Activated T-cell treated with anti-CD3 and anti-CD28 coated beads, Interleukin-2, amount 50 U/mL, for 24 hours (primary cell): ENCODE measurements at regions not wholly inside any gene's neighbourhood (a gene's known extent, or its start where the extent isn't known, plus 50 kb on each side); places are given as distances from the start of the nearest gene placed in this dataset.
A peak's percentile ranks its signal among the peaks of the same experiment; 100 is the strongest.

Experiments used
- DNase-seq: peaks from one replicate; pipeline ENCODE4 v3.0.0-alpha.2; 2020
- H3K27ac Mint-ChIP-seq: 2 replicates; pipeline ENCODE4 v1.8.0; 2020; ENCODE audit warnings: mild to moderate bottlenecking, mixed read lengths
- H3K27me3 Mint-ChIP-seq: 2 replicates; pipeline ENCODE4 v1.8.0; 2020; ENCODE audit warnings: mixed read lengths
- H3K36me3 Mint-ChIP-seq: 2 replicates; pipeline ENCODE4 v1.8.0; 2020; ENCODE audit warnings: low read depth, mixed read lengths
- H3K4me1 Mint-ChIP-seq: 2 replicates; pipeline ENCODE4 v1.8.0; 2020; ENCODE audit warnings: low read depth, mixed read lengths
- H3K4me3 Mint-ChIP-seq: 2 replicates; pipeline ENCODE4 v1.8.0; 2020; ENCODE audit warnings: mild to moderate bottlenecking, moderate library complexity, mixed read lengths
- H3K9me3 Mint-ChIP-seq: 2 replicates; pipeline ENCODE4 v1.8.0; 2020; ENCODE audit warnings: mixed read lengths

DNA sequence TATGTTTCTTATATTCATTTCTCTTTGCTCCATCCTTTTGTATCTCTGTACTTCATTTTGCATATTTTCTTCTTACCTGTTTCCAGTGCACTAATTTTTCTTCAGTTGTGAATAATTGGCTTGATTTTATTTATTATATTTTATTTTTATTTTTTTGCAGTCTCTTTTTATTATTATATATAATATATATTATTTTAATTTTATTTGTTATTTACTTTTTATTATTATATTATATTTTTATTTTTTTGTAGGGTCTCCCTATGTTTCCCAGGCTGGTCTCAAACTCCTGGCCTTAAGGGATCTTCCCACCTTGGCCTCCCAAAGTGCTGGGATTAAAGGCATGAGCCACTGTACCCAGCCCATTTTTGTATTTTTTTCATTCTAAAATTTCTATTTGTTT lies 213.1 kb upstream of the TSC22D2 start:
- no peak for DNase-seq
- no peak overlapping the region for H3K27ac Mint-ChIP-seq
- H3K4me3 Mint-ChIP-seq, result no peak overlapping the region
- H3K4me1 Mint-ChIP-seq, result no peaks in the 10 kb centered on the region
- H3K36me3 Mint-ChIP-seq, result no peaks in the 10 kb centered on the region
- H3K27me3 Mint-ChIP-seq, result peaks cover 44% of the 10 kb centered on the region
- H3K9me3 Mint-ChIP-seq, result peaks cover under 1% of the 10 kb centered on the region

DNA sequence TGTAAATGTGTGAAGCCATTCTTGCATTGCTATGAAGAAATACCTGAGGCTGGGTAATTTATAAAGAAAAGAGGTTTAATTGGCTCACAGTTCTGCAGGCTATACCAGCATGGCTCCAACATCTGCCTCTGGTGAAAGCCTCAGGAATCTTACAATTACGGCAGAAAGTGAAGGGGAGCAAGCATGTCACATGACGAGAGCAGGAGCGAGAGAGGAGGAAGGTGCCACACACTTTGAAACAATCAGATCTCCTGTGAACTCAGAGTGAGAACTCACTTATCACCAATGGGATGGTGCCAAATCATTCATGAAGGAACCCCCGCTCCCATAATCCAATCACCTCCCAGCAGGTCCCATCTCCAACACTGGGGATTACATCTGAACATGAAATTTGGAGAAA lies 213.6 kb upstream of the TSC22D2 start:
- no peak for DNase-seq
- H3K4me3 Mint-ChIP-seq, result no peak overlapping the region

DNA sequence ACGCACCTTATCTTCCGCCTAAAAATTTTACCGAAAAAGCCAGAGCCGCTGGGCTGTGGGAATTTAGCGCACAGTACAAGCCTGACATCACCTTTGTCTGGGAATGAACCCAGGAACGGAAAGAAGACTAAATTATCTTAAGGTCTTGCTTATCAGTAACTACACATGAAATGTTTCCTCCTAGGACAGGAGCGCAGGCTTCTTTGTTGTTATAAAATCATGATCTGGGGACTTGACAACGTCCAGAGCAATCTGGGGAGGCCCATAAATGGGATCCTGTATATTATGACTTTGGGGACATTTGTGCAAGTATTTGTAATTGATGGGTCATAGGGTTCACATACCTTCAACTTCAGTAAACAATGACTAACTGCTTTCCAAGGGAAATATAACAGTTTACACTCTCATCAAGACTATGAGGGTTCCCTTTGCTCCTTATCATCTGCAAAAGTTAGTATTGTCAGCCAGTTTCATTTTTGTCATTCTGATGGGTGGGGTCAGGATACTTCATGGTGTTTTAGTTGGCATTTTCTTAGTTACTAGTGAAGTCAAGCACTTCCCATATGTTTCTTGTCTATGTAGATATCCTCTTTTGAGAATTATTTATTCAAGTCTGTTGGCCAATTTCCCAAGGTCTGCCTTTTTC lies 213.9 kb upstream of the PFN2 start:
- no peaks in the 10 kb centered on the region for H3K36me3 Mint-ChIP-seq
- no peak overlapping the region for H3K4me3 Mint-ChIP-seq
- H3K4me1 Mint-ChIP-seq, result no peaks in the 10 kb centered on the region
- H3K27ac Mint-ChIP-seq, result no peak overlapping the region
- no peaks in the 10 kb centered on the region for H3K9me3 Mint-ChIP-seq
- peaks cover 27% of the 10 kb centered on the region for H3K27me3 Mint-ChIP-seq
- DNase-seq, result no peak

More for the DNA sequence above, 213.6 kb upstream of the TSC22D2 start:
- no peaks in the 10 kb centered on the region for H3K36me3 Mint-ChIP-seq
- H3K4me1 Mint-ChIP-seq, result no peaks in the 10 kb centered on the region
- peaks cover 4% of the 10 kb centered on the region for H3K9me3 Mint-ChIP-seq
- H3K27me3 Mint-ChIP-seq, result peaks cover 42% of the 10 kb centered on the region
- no peak overlapping the region for H3K27ac Mint-ChIP-seq

DNA sequence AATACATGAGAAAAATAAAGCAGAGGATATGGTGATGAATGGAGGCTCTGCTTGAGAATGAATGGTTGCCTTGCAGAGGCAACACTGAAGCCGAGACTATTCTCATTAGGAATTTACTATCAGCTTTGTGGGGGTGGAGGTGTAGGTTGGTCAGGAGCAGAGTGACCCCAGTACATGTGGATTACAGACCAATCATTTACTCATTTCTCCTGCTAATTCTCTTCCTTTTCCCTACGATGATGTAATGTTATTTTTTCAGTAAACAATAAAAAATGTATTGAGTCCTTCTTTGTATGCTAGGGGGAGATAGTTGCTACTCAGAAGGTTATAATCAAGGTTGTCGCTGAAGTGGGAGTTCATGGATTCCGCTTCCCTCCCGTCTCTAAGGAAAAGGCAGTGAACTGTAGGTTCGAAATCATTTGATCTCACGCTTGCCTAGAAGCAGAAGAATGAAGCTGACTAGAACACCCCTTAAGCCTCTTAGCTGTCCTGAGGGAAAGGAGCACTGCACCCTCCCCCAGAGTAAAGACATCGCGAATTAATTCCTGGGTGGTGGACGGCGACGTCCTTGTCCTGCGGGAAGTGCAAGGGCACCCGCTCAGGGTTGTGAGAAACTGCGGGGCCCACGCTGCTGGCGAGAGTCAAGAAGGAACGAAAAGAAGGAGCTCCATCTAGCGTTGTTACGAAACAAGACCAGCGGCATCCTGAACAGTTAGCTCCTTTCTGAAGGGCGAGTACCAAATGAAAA lies 213.2 kb upstream of the PFN2 start:
- Mint-ChIP-seq H3K9me3 (no peaks in the 10 kb centered on the region), H3K27ac (no peak overlapping the region), H3K36me3 (no peaks in the 10 kb centered on the region), H3K27me3 (peaks cover 27% of the 10 kb centered on the region), H3K4me1 (no peaks in the 10 kb centered on the region), H3K4me3 (no peak overlapping the region)
- DNase-seq, result peak; percentile 58

DNA sequence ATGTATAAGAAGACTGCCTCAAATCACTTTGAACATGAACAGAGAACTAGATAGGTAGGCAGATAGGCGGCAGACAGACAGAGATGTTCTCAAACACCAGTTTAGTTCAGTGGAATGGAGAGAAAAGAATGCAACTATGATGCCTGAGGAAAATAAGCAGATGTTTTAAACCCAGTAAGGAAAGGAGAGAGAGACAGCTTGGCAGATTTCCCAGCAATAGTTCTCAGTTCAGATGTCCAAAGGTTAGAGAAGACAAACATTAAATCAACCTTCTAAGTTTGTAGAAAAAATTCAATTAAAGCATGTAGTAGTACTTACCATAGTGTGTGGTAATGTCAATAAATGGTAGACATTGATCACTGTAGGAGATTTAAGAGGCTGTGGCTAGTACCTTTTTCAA lies 209.6 kb upstream of the PFN2 start:
- Mint-ChIP-seq H3K4me3 (no peak overlapping the region), H3K4me1 (no peaks in the 10 kb centered on the region), H3K27me3 (peaks cover 14% of the 10 kb centered on the region), H3K9me3 (no peaks in the 10 kb centered on the region), H3K36me3 (no peaks in the 10 kb centered on the region), H3K27ac (no peak overlapping the region)
- no peak for DNase-seq

DNA sequence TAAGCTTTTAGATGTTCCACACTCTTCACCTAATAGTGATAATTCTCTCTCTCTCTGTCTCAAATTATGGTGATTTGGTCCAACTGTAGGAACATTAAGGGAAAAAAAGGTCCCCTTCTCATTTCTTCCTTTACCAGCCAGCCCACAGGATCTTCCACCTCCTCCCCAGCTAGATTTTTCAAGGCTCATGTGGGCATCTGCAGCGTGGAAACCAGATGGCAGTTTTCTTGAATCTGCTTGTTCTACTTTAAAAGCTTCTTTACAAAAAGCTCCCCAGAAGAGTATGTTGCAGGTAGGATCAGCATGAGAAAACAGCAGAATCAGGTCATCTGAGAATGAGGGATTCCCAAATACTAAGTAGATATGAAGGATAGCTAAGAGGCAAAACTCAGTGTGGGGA lies 208.6 kb upstream of the PFN2 start:
- Mint-ChIP-seq H3K27ac (no peak overlapping the region), H3K36me3 (no peaks in the 10 kb centered on the region), H3K27me3 (peaks cover 22% of the 10 kb centered on the region), H3K9me3 (no peaks in the 10 kb centered on the region), H3K4me3 (no peak overlapping the region), H3K4me1 (no peaks in the 10 kb centered on the region)
- no peak for DNase-seq

DNA sequence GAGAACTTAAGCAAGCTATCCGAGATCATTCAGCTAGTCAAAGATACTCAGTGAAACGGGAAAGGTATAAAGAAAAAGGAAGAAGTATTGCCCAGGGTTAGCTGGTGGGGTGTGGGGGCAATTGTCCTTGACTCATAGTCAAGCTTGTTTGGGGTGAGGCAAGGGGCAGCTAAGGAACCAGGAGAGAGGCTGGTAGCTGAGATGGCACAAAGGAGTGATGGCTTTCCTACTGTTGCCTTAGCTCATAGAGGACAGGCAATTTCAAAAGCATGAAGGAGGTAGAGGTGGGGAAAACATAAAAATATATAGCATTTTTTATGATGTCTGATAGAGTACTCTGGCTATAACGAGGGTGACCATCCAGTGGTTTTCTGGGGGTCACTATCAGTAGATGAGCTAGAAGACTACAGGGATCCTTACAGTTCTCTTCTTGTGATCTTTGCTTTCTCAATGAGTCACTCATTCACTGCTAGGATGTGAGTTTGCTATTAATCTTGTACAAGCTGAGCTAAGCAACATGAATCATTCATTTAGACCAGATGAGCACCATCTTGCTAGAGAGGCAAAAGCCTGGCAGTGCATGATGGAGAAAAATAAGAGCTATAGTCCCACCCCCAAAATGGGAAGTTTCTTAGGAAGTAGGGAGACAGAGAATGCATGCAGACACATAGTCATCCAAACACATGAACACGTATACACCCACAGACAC lies 207.1 kb upstream of the PFN2 start:
- Mint-ChIP-seq H3K4me3 (no peak overlapping the region), H3K4me1 (no peaks in the 10 kb centered on the region), H3K36me3 (no peaks in the 10 kb centered on the region), H3K27me3 (peaks cover 25% of the 10 kb centered on the region), H3K27ac (no peak overlapping the region), H3K9me3 (no peaks in the 10 kb centered on the region)
- DNase-seq, result no peak

DNA sequence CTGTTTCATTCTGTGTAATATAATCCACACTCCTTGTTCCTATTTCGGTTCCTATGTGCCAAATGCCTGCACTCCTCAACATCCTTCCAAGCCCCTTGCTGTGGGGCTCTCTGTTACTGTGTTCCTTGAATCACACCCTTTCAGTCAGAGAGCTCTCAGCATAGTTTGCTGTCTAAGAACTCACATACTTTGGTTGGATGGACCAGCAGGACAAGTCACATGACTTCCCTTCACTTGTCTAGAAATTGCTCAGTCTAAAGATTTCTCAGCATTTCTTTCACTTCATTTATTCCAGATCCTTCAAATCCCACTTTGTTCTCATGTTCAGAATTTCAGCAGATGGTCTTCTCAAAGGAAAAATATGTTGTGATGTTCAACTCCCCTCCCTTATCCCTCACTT lies 203.5 kb upstream of the PFN2 start:
- DNase-seq, result no peak
- no peaks in the 10 kb centered on the region for H3K4me1 Mint-ChIP-seq
- no peaks in the 10 kb centered on the region for H3K36me3 Mint-ChIP-seq
- H3K27ac Mint-ChIP-seq, result no peak overlapping the region
- H3K4me3 Mint-ChIP-seq, result no peak overlapping the region
- no peaks in the 10 kb centered on the region for H3K9me3 Mint-ChIP-seq
- H3K27me3 Mint-ChIP-seq, result peaks cover 19% of the 10 kb centered on the region

DNA sequence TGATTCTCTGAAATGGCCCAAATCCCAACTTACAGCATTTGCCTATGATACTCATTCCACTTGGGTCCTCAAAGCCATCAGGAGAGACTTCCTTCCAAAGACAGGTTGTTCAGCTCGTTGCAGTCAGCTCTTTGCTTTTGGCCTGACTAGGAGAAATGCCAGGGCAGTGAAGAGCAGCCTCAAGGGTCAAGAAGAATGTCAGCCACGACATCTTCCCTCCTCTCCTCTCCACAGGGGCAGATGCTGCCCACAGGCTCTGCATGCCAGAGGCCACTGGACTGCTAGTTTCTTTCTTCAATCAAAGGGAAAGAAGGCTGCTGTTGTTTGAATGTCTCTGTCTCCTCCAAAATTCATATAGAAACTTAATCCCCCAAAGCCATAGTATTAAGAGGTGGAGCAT lies 201.7 kb upstream of the PFN2 start:
- DNase-seq, result no peak
- Mint-ChIP-seq H3K4me3 (no peak overlapping the region), H3K27me3 (peaks cover 19% of the 10 kb centered on the region), H3K36me3 (no peaks in the 10 kb centered on the region), H3K27ac (no peak overlapping the region), H3K9me3 (no peaks in the 10 kb centered on the region), H3K4me1 (no peaks in the 10 kb centered on the region)

DNA sequence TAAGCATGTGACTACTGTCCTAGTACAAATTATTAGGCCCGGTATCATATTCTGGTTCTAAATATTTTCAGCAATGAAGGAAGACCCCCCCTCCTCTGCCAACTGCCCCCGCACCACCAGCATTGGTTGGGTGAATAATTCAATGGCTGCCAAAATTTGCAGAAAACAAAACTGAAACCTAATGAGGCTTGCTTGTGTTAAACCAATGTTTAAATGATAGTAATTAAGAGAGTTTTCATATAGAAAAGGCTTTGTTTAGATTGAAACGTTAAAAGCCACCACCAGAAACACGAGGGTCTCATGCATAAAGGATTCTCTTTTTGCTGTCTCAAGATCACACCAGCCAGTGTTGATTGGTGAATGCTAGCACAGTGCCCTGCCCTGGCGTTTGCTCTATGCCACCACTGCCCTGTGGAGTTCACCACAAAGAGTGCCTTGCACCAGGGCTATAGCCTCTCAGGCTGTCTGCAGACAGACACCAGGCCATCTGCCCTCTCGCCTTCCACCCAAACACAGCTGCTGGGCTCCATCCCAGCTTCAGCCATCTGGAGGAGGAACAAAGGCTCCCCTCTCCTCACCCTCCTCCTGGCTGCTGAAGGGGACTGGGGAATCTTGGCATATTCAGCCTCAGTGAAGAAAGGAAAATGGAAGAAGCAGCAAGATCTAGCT lies 200.3 kb upstream of the PFN2 start:
- no peak for DNase-seq
- Mint-ChIP-seq H3K4me3 (no peak overlapping the region), H3K27ac (no peak overlapping the region), H3K27me3 (peaks cover 19% of the 10 kb centered on the region), H3K9me3 (no peaks in the 10 kb centered on the region), H3K36me3 (no peaks in the 10 kb centered on the region), H3K4me1 (no peaks in the 10 kb centered on the region)

DNA sequence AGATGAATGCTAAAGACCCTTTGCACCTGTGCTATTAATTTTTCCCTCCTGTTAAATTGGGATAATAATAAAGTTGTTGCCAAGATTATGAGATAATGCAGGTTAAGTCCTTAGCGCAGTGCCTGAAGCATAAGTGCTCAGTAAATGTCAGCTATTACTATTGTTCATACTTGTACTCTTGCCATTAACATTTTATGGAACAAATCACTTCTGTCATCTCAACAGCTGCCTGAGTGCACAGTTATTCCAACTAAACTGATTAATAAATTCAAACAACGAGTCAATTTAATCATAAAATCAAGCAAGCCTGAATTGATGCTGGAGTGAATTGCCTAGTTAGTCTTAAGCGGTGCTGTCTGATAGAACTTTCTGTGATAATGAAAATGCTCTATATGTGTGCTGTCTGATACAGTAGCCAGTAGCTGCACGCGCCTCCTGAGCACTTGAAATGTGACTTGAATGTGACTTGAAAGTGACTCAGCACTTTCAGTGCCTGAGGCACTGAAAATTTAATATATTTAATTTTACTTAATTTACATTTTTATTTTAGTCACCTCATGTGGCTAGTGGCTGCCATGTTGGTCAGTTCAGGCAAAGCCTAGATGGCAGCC lies 198.7 kb upstream of the PFN2 start:
- no peak for DNase-seq
- no peaks in the 10 kb centered on the region for H3K4me1 Mint-ChIP-seq
- peaks cover 11% of the 10 kb centered on the region for H3K27me3 Mint-ChIP-seq
- H3K4me3 Mint-ChIP-seq, result no peak overlapping the region
- no peaks in the 10 kb centered on the region for H3K36me3 Mint-ChIP-seq
- H3K9me3 Mint-ChIP-seq, result no peaks in the 10 kb centered on the region
- no peak overlapping the region for H3K27ac Mint-ChIP-seq

DNA sequence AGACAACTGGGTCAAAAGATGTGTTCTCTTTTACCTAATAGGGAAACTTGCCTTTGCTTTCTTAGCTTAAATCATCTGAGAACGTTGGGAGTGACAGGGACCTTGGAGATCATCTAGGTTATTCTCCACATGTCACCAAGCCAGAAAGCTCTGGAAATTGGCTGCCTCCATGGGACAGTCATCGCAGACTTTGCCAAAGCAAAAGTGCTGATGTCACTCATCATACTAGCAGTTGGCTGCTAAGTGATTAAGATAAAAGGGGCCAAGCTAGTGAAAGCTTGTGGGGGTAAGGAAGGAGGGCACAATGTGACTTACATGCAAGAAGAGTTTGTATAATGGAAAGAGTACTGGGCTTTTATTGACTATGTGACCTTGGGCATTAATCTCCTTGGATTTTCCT lies 198.0 kb upstream of the PFN2 start:
- no peaks in the 10 kb centered on the region for H3K9me3 Mint-ChIP-seq
- H3K4me1 Mint-ChIP-seq, result no peaks in the 10 kb centered on the region
- DNase-seq, result no peak
- H3K4me3 Mint-ChIP-seq, result no peak overlapping the region
- H3K36me3 Mint-ChIP-seq, result no peaks in the 10 kb centered on the region
- no peak overlapping the region for H3K27ac Mint-ChIP-seq
- peaks cover 6% of the 10 kb centered on the region for H3K27me3 Mint-ChIP-seq

DNA sequence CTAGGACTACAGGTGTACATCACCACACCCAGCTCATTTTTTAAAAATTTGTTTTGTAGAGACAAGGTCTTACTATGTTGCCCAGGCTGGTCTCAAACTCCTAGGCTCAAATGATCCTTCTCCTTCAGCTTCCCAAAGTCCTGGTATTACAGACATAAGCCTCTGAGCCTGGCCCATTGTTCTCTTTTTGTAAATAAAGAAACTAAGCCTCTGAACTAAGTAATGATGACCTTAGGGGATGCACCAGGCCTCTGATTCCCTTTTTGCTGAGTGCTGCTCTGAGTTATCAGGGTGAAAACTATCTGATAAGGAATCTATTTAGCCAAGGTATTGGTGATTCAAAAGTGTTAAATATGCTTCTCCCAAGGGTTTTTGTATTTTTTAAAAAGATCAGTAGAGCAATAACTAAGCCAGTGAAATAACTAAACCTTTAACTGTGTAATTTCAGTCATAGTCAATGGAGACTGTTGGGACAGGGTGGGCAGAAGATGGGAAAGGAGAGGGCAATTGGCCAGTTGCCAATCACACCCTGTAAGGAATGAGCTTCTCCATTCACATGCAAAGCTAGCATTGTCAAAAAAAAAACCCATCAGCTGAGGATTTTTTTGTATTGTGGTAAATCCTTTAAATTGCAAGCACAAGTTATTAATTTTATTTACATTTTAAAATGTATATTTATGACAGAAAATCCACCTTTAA lies 194.8 kb upstream of the PFN2 start:
- H3K36me3 Mint-ChIP-seq, result no peaks in the 10 kb centered on the region
- no peaks in the 10 kb centered on the region for H3K4me1 Mint-ChIP-seq
- H3K4me3 Mint-ChIP-seq, result no peak overlapping the region
- H3K27ac Mint-ChIP-seq, result no peak overlapping the region
- H3K27me3 Mint-ChIP-seq, result peaks cover 11% of the 10 kb centered on the region
- DNase-seq, result no peak
- no peaks in the 10 kb centered on the region for H3K9me3 Mint-ChIP-seq

DNA sequence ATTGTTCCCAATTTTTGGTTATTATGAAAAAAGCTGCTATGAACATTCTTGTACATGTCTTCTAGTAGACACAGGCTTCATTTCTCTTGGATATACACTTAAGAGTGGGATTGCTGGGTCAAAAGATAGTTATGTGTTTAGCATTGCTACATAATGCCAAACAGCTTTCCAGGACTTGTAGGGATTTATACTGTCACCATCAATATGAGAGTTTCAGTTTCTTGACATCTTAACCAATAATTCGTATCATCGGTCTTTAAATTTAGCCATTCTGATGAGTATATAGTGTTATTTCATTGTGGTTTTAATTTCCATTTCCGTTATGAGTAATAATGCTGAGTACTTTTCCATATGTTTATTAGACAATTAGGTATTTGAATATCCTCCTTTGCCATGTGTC lies 190.3 kb upstream of the PFN2 start:
- Mint-ChIP-seq H3K36me3 (no peaks in the 10 kb centered on the region), H3K9me3 (no peaks in the 10 kb centered on the region), H3K27me3 (peaks cover 24% of the 10 kb centered on the region), H3K27ac (no peak overlapping the region), H3K4me1 (no peaks in the 10 kb centered on the region), H3K4me3 (no peak overlapping the region)
- DNase-seq, result no peak
